OCI-LY3 (cell line): ENCODE measurements at regions not wholly inside any gene's neighbourhood (a gene's known extent, or its start where the extent isn't known, plus 50 kb on each side); places are given as distances from the start of the nearest gene placed in this dataset.
"Not testable (repeated sequence)": the region's sequence is repeated elsewhere in the genome, so short reads cannot be mapped to it uniquely, and the experiment has no call there.

Experiments used
- H2AFZ ChIP-seq: fragments of 200-600, 300-600 bp; shearing (Covaris generic); 2 replicates; pipeline ENCODE4 v1.6.0; 2014; ENCODE audit warnings: antibody characterized with exemption, low read depth, low read length
- H3K27ac ChIP-seq: fragments of 200-600, 300-600 bp; sonication (generic); 2 replicates; pipeline ENCODE4 v1.5.1; 2014; ENCODE audit warnings: mild to moderate bottlenecking, low read length, moderate library complexity, mixed read lengths
- H3K27me3 ChIP-seq: fragments of 200-600, 300-600 bp; sonication (generic); 2 replicates; pipeline ENCODE4 v1.6.1; 2014; ENCODE audit warnings: low read depth, low read length, mixed read lengths
- H3K36me3 ChIP-seq: fragments of 200-600, 300-600 bp; sonication (generic); replicated peaks from 2 replicates; pipeline ENCODE3; 2014; ENCODE audit warnings: low read depth, low read length, mixed read lengths
- H3K4me1 ChIP-seq: fragments of 300-600, 200-600 bp; sonication (generic); 2 replicates; pipeline ENCODE4 v1.6.1; 2014; ENCODE audit warnings: low read length, mixed read lengths
- H3K4me2 ChIP-seq: fragments of 200-600, 300-600 bp; sonication (generic); 2 replicates; pipeline ENCODE4 v1.6.1; 2014; ENCODE audit warnings: low read length, mixed read lengths
- H3K4me3 ChIP-seq: fragments of 300-600, 200-600 bp; sonication (generic); 2 replicates; pipeline ENCODE4 v1.5.1; 2014; ENCODE audit warnings: antibody characterized with exemption, mild to moderate bottlenecking, low read length, moderate library complexity
- H3K79me2 ChIP-seq: fragments of 300-600, 200-600 bp; shearing (Covaris generic); 2 replicates; pipeline ENCODE4 v1.6.1; 2014; ENCODE audit warnings: mild to moderate bottlenecking, low read length, mixed read lengths
- H3K9ac ChIP-seq: fragments of 300-600, 200-600 bp; shearing (Covaris generic); 2 replicates; pipeline ENCODE4 v1.6.0; 2014; ENCODE audit warnings: mild to moderate bottlenecking, low read length, moderate library complexity
- H3K9me3 ChIP-seq: fragments of 200-600, 300-600 bp; shearing (Covaris generic); 2 replicates; pipeline ENCODE4 v1.6.1; 2014; ENCODE audit warnings: low read length, mixed read lengths; ENCODE audit not compliant: insufficient read depth
- H4K20me1 ChIP-seq: fragments of 200-600, 300-600 bp; sonication (generic); 2 replicates; pipeline ENCODE4 v1.6.1; 2016; ENCODE audit warnings: low read length, mixed read lengths; ENCODE audit not compliant: insufficient read depth
- CTCF ChIP-seq: fragments of 200-600, 300-600 bp; sonication (generic); IDR thresholded peaks from 2 replicates; pipeline ENCODE4 v1.5.1; 2014; ENCODE audit warnings: antibody characterized with exemption, low read length, low read depth
- EZH2phosphoT487 ChIP-seq: fragments of 200-600 bp; shearing (Covaris generic); IDR thresholded peaks from 2 replicates; pipeline ENCODE4 v1.6.1; 2018; ENCODE audit warnings: antibody characterized with exemption, mixed run types, low read depth

- H3K4me3 ChIP-seq: no peak overlapping the region
- no peaks in the 10 kb centered on the region for H3K4me1 ChIP-seq
- no peaks in the 10 kb centered on the region for H4K20me1 ChIP-seq
- H3K4me2 ChIP-seq: no peak overlapping the region
- TF ChIP-seq EZH2phosphoT487 (no peak), CTCF (no peak)
- H3K9me3 ChIP-seq: no peaks in the 10 kb centered on the region
- no peak overlapping the region for H3K27ac ChIP-seq
- no peaks in the 10 kb centered on the region for H3K27me3 ChIP-seq
- H3K9ac ChIP-seq: no peak overlapping the region
- H2AFZ ChIP-seq: no peak overlapping the region
- no peaks in the 10 kb centered on the region for H3K36me3 ChIP-seq
- no peaks in the 10 kb centered on the region for H3K79me2 ChIP-seq
Observed at GRCh38 chr6:1445650-1446330, 56.4 kb downstream of the FOXF2 start.

GRCh38 chr6:1449896-1450295 is 60.5 kb downstream of the FOXF2 start:
- TF ChIP-seq CTCF (no peak), EZH2phosphoT487 (no peak)
- H3K4me3 ChIP-seq: no peak overlapping the region
- no peaks in the 10 kb centered on the region for H3K36me3 ChIP-seq
- H3K4me1 ChIP-seq: no peaks in the 10 kb centered on the region
- no peaks in the 10 kb centered on the region for H3K79me2 ChIP-seq
- H4K20me1 ChIP-seq: no peaks in the 10 kb centered on the region
- no peak overlapping the region for H3K4me2 ChIP-seq
- no peaks in the 10 kb centered on the region for H3K27me3 ChIP-seq
- H3K9ac ChIP-seq: no peak overlapping the region
- no peak overlapping the region for H3K27ac ChIP-seq
- H3K9me3 ChIP-seq: no peaks in the 10 kb centered on the region
- no peak overlapping the region for H2AFZ ChIP-seq

- Histone ChIP-seq H4K20me1 (no peaks in the 10 kb centered on the region), H3K9me3 (no peaks in the 10 kb centered on the region), H3K9ac (no peak overlapping the region), H3K79me2 (no peaks in the 10 kb centered on the region), H2AFZ (no peak overlapping the region), H3K4me2 (no peak overlapping the region), H3K36me3 (no peaks in the 10 kb centered on the region), H3K27me3 (no peaks in the 10 kb centered on the region), H3K27ac (no peak overlapping the region), H3K4me1 (no peaks in the 10 kb centered on the region), H3K4me3 (no peak overlapping the region)
- TF ChIP-seq CTCF (no peak), EZH2phosphoT487 (no peak)
Observed at GRCh38 chr6:1453024-1453423, 63.6 kb downstream of the FOXF2 start.

GRCh38 chr6:1456816-1457215 is 67.4 kb downstream of the FOXF2 start:
- not testable (repeated sequence) for H3K36me3 ChIP-seq, H3K9ac ChIP-seq, H3K4me1 ChIP-seq, H2AFZ ChIP-seq, H3K27ac ChIP-seq, H3K79me2 ChIP-seq, H3K9me3 ChIP-seq, H3K4me2 ChIP-seq, H3K4me3 ChIP-seq, H4K20me1 ChIP-seq, H3K27me3 ChIP-seq
